ENCODE measurements at regions not wholly inside any gene's neighbourhood (a gene's known extent, or its start where the extent isn't known, plus 50 kb on each side); places are given as distances from the start of the nearest gene placed in this dataset.
"Not testable (repeated sequence)": the region's sequence is repeated elsewhere in the genome, so short reads cannot be mapped to it uniquely, and the experiment has no call there.

- DNase-seq = no peak
Measured at GRCh38 chr12:27133022-27133590, 50.7 kb upstream of the C12orf71 start.

GRCh38 chr12:27140478-27140969, 58.1 kb upstream of the C12orf71 start:
- DNase-seq = no peak

GRCh38 chr12:27142101-27142721, 59.8 kb upstream of the C12orf71 start:
- DNase-seq = peak; percentile 59 to 73

- DNase-seq = no peak
Measured at GRCh38 chr12:27143256-27144069, 61.1 kb upstream of the C12orf71 start.

- DNase-seq = not testable (repeated sequence)
Measured at GRCh38 chr12:27145725-27146124, 63.3 kb upstream of the C12orf71 start.

GRCh38 chr12:27148373-27148772, 66.0 kb upstream of the C12orf71 start:
- DNase-seq = no peak

- no peak for DNase-seq
Measured at GRCh38 chr12:27148791-27149190, 66.4 kb upstream of the C12orf71 start.

- DNase-seq = no peak
Measured at GRCh38 chr12:27151479-27151878, 69.1 kb upstream of the C12orf71 start.

- no peak for DNase-seq
Measured at GRCh38 chr12:27158297-27158696, 75.9 kb upstream of the C12orf71 start.

- DNase-seq = no peak
Measured at GRCh38 chr12:27161458-27162228, 79.3 kb upstream of the C12orf71 start.

GRCh38 chr12:27162229-27162537, 79.8 kb upstream of the C12orf71 start:
- no peak for DNase-seq

- no peak for DNase-seq
Measured at GRCh38 chr12:27163048-27163715, 80.8 kb upstream of the C12orf71 start.

GRCh38 chr12:27163894-27164293, 80.2 kb upstream of the STK38L start:
- no peak for DNase-seq

GRCh38 chr12:27164330-27165040, 79.6 kb upstream of the STK38L start:
- DNase-seq = no peak

GRCh38 chr12:27165958-27166357, 78.1 kb upstream of the STK38L start:
- not testable (repeated sequence) for DNase-seq

GRCh38 chr12:27171494-27171893, 72.6 kb upstream of the STK38L start:
- not testable (repeated sequence) for DNase-seq

GRCh38 chr12:27176765-27177164, 67.3 kb upstream of the STK38L start:
- DNase-seq = no peak

GRCh38 chr12:27177706-27178105, 66.4 kb upstream of the STK38L start:
- DNase-seq = no peak

GRCh38 chr12:27178255-27178654, 65.8 kb upstream of the STK38L start:
- DNase-seq = no peak

- no peak for DNase-seq
Measured at GRCh38 chr12:27178723-27179399, 65.2 kb upstream of the STK38L start.
